ENCODE measurements at regions not wholly inside any gene's neighbourhood (a gene's known extent, or its start where the extent isn't known, plus 50 kb on each side); places are given as distances from the start of the nearest gene placed in this dataset.

- TF ChIP-seq GATA3 (IDR thresholded peaks at IDR 0.05; ENCODE audit: low read depth, low read length): no peak
- TF ChIP-seq GATA2 (IDR thresholded peaks at IDR 0.05; ENCODE audit: low read depth, low read length): no peak
Measured at GRCh38 chr2:182482511-182482910, 55.7 kb upstream of the PDE1A start.
